ENCODE measurements at regions not wholly inside any gene's neighbourhood (a gene's known extent, or its start where the extent isn't known, plus 50 kb on each side); places are given as distances from the start of the nearest gene placed in this dataset.
A peak's percentile ranks its signal among the peaks of the same experiment; 100 is the strongest.

DNA sequence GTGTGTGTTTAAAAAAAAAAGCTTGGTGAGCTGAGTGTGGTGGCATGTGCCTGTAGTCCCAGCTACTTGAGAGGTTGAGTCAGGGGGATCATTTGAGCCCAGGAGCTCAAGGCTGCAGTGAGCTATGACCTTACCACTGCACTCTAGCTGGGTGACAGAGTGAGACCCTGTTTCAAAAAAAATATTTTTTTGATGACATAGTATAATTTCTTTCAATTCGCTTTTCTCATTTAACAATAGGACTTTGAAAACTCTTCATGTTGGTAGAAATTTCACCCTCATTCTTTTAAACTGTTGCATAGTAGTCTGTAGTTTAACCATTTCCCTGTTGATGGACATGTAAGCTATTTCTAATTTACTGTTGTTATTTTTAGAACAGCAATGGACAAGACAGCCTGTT is 55.7 kb upstream of the EXOC6 start:
- no peaks in the 10 kb centered on the region for H3K4me1 ChIP-seq (ENCODE audit: control insufficient read depth, insufficient read depth, low read length)
- CTCF ChIA-PET, result no interaction called here
- H3K4me2 ChIP-seq (ENCODE audit: low read depth, low read length), result no peak overlapping the region
- H4K8ac ChIP-seq (ENCODE audit: low read depth in 2 of 2, low read length in 2 of 2), result no peak overlapping the region
- intact Hi-C loops (cut with micrococcal nuclease) (loop anchor here (2.0 kb wide), 1 partner anchor 14 kb away; no protein-coding TSS in a partner anchor), in situ Hi-C loops (cut with MboI; ENCODE audit: low sequenced_read_pairs) (no loop called here), dilution Hi-C loops (cut with HindIII; ENCODE audit: low sequenced_read_pairs, unreplicated experiment) (no loop called here)
- H3K4me3 ChIP-seq (ENCODE audit: insufficient read depth, low read depth, low read length), result no peak overlapping the region
- no peaks in the 10 kb centered on the region for H4K20me1 ChIP-seq (ENCODE audit: insufficient read depth, low read length)
- no peak overlapping the region for H3K23ac ChIP-seq (ENCODE audit: low read depth, low read length)
- no peak overlapping the region for H2BK5ac ChIP-seq (ENCODE audit: low read depth, low read length, poor library complexity, severe bottlenecking)
- no peak for TF ChIP-seq CHD1 (IDR thresholded peaks at IDR 0.05; ENCODE audit: low read depth, low read length)
- peak; percentile 43; the same call in 1 of the 2 replicates for TF ChIP-seq MAFK (IDR thresholded peaks at IDR 0.05; ENCODE audit: low read depth, low read length)
- H2BK20ac ChIP-seq (ENCODE audit: low read depth, low read length), result no peak overlapping the region
- no peak overlapping the region for H4K5ac ChIP-seq (ENCODE audit: low read depth, low read length)
- no peak overlapping the region for H2AFZ ChIP-seq (replicated peaks; ENCODE audit: low read length, poor library complexity)
- H3K56ac ChIP-seq (ENCODE audit: extremely low read depth, insufficient read depth, low read length), result no peak overlapping the region
- H2AK9ac ChIP-seq (replicated peaks; ENCODE audit: low read depth, low read length, poor library complexity), result no peak overlapping the region
- H3K36me3 ChIP-seq (ENCODE audit: control insufficient read depth, insufficient read depth, low read length), result no peaks in the 10 kb centered on the region
- DNase-seq (no peak), ATAC-seq (ENCODE audit: low read depth) (no peak)
- POLR2A ChIA-PET (ENCODE audit: unreplicated experiment), result interaction anchor here (0.6 kb wide), 1 partner anchor 18 kb away, joined by 3 read pairs; no protein-coding TSS in a partner anchor
- no peak overlapping the region for H3K18ac ChIP-seq (ENCODE audit: low read depth, low read length)
- no peak overlapping the region for H2BK15ac ChIP-seq (ENCODE audit: low read depth, low read length)
- no peak overlapping the region for H3K4ac ChIP-seq (ENCODE audit: low read depth, low read length)
- no TSS peak for BruUV-seq (replicated peaks)
- H3K27me3 ChIP-seq (ENCODE audit: control insufficient read depth, insufficient read depth, low read length), result peaks cover 2% of the 10 kb centered on the region; the same call in 1 of the 2 replicates
- no peaks in the 10 kb centered on the region for H3K9me1 ChIP-seq (ENCODE audit: insufficient read depth, low read length)
- no peak overlapping the region for H2BK120ac ChIP-seq (ENCODE audit: low read depth, low read length)
- no peaks in the 10 kb centered on the region for H3K9me3 ChIP-seq (ENCODE audit: control insufficient read depth, insufficient read depth, low read length)
- no peak overlapping the region for H2AK5ac ChIP-seq (ENCODE audit: low read depth, low read length)
- H3K27ac ChIP-seq (ENCODE audit: insufficient read depth, low read length), result no peak overlapping the region
- H3K79me1 ChIP-seq (ENCODE audit: low read depth in 1 of 2, low read length in 2 of 2), result no peaks in the 10 kb centered on the region
- no peak overlapping the region for H3K9ac ChIP-seq (ENCODE audit: low read depth, low read length)
- H3K14ac ChIP-seq (replicated peaks; ENCODE audit: low read depth, low read length), result no peak overlapping the region
- H4K91ac ChIP-seq (ENCODE audit: insufficient read depth, low read depth, low read length), result no peak overlapping the region
- WGBS, 2 experiments (ENCODE audit: extremely low coverage in 2 of 2, insufficient read length in 1 of 2), result no CpG with 5 or more reads among the region's 1 CpG

Data from IMR-90 (cell line).